RWPE1 (cell line): ENCODE measurements at regions not wholly inside any gene's neighbourhood (a gene's known extent, or its start where the extent isn't known, plus 50 kb on each side); places are given as distances from the start of the nearest gene placed in this dataset.

Experiments
- CTCF ChIA-PET: fragments of 350-600 bp; sonication (Branson Sonifier 250); formaldehyde crosslinking; extraction: SDS; loops from one replicate; lab custom pipeline; 2021; lab: Yijun Ruan, JAX
- POLR2A ChIA-PET: fragments of 400-600 bp; formaldehyde crosslinking; extraction: SDS; loops from one replicate; lab custom pipeline; 2020; ENCODE audit warnings: antibody characterized with exemption; ENCODE audit not compliant: low non-redundant PET; lab: Yijun Ruan, JAX
- DNase-seq: peaks from one replicate; pipeline ENCODE4 v3.0.0; 2012; ENCODE audit warnings: low spot score
- H3K27ac ChIP-seq: fragments of 450-650 bp; 2 replicates; pipeline ENCODE4 v1.5.1; 2017
- CTCF ChIP-seq: fragments of 450-650 bp; conservative IDR thresholded peaks from 2 replicates; pipeline ENCODE4 v1.5.1; 2017; ENCODE audit warnings: low read depth, mild to moderate bottlenecking

DNA sequence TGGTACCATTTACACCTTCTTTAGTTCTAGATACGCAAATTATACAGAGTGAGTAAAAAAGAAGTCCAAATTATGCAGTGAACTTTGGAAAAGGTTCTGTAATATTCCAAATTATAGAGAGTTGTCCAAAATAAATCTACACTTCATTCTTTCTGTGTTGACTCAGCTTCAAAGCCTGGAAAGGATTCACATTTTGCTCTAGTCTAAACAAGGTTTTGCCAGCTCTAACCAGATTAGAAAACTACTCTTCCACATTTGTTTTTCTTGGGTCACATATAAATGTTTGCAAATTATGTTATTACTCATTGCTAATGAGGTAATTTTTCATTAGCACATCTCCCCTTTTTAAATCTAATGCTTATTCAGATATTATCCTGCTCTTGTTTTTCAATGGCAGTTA lies 1562.4 kb upstream of the SEL1L start:
- DNase-seq = no peak
- POLR2A ChIA-PET = no interaction called here
- CTCF ChIA-PET = no interaction called here
- no peak overlapping the region for H3K27ac ChIP-seq
- no peak for TF ChIP-seq CTCF

DNA sequence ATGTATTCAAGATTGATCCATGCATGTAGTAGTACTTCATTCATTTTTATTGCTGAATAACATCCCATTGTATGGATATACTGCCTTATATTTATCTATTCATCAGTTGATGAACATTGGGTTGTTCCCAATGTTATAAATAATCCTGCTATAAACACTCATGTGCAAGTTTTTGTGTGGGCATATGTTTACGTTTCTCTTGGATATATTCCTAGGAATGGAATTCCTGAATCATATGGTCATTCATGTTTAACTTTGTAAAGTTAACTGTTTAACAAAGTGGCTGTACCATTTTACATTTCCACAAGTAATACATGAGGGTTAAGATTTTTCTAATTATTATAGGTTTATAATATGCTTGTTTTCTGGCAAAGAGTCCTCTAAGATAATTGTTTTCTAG lies 1568.2 kb upstream of the SEL1L start:
- TF ChIP-seq CTCF = no peak
- ChIA-PET CTCF (no interaction called here), POLR2A (no interaction called here)
- no peak for DNase-seq
- H3K27ac ChIP-seq = no peak overlapping the region

GRCh38 chr14:83118029-83118428 lies 1584.4 kb upstream of the SEL1L start:
- ChIA-PET POLR2A (no interaction called here), CTCF (no interaction called here)
- H3K27ac ChIP-seq = no peak overlapping the region
- no peak for DNase-seq
- TF ChIP-seq CTCF = no peak

- TF ChIP-seq CTCF = no peak
- CTCF ChIA-PET = no interaction called here
- DNase-seq = no peak
- no peak overlapping the region for H3K27ac ChIP-seq
- POLR2A ChIA-PET = no interaction called here
Observed at GRCh38 chr14:83120187-83120586, 1586.5 kb upstream of the SEL1L start.

GRCh38 chr14:83126076-83126475 lies 1592.4 kb upstream of the SEL1L start:
- H3K27ac ChIP-seq = no peak overlapping the region
- CTCF ChIA-PET = no interaction called here
- DNase-seq = no peak
- no peak for TF ChIP-seq CTCF
- POLR2A ChIA-PET = no interaction called here

- CTCF ChIA-PET = no interaction called here
Observed at GRCh38 chr14:83128783-83129182, 1595.1 kb upstream of the SEL1L start.

More at GRCh38 chr14:83128783-83129182, 1595.1 kb upstream of the SEL1L start:
- no peak for TF ChIP-seq CTCF
- no peak for DNase-seq
- H3K27ac ChIP-seq = no peak overlapping the region
- POLR2A ChIA-PET = no interaction called here
